GM21723 (cell line): ENCODE measurements at regions not wholly inside any gene's neighbourhood (a gene's known extent, or its start where the extent isn't known, plus 50 kb on each side); places are given as distances from the start of the nearest gene placed in this dataset.

Experiments used
- ATAC-seq: cut with Tn5 transposase; IDR thresholded peaks from one replicate; pipeline ENCODE4 v1.9.1; 2021; ENCODE audit warnings: mild to moderate bottlenecking, moderate library complexity; ENCODE audit not compliant: unreplicated experiment

- no peak for ATAC-seq
These were observed 244.4 kb downstream of the SAMD5 start for GRCh38 chr6:147752689-147753403.

DNA sequence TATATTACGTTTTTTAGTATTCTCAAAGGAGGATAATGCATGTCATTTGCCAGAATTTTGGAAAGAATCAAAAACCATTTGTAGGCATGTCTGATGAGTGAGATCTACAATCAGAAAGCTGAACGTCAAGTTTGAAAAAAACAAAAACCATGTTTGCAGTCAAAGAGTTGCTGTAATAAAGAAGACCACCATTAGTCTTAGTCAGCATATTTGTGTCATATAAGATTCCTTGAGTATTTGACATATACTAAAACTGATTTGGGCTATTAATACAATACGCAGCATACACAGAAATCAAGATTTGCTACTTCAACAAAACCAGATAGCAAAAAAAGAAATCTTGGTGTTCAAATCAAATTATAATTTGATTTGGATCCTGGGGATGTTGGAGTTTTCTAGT is 247.5 kb downstream of the SAMD5 start:
- no peak for ATAC-seq

GRCh38 chr6:147756891-147757290 is 248.4 kb downstream of the SAMD5 start:
- ATAC-seq = no peak

DNA sequence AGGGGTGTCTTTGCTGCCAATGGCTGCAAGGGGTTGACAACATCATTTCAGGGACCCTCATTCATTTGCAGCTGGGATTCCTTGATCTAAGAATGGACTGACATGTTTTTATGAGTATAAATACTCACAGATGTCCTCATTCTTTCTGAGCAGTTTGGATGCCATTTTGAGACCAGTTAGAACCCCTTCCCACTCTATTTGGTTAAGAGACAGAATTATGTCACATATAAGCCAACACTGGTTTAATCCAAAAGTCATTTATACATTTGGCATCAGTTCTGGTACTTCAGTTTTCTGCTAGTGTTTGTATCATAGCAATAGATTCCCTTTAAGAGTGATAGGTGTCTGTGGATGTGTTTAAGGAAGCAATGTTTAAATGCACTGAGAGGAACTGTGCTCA is 248.8 kb downstream of the SAMD5 start:
- ATAC-seq = no peak

DNA sequence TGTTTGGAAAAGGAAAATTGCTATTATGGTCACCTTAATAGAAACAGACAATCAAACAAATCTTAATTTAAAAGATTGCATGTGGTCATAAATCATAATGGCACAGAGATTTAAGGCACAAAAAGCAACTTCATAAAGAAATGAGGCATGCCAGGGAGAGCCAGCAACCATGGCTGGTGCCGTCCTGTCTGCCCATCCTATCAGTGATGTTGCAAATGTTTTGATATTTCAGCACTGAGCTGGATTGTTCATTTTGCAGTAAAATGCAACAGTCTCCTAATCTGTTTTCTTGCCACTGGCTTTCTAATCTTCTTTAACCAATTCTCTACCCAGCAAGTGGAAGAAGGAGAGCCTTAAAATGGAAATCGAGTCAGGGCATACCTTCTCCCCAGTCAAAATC is 249.8 kb downstream of the SAMD5 start:
- ATAC-seq = no peak

DNA sequence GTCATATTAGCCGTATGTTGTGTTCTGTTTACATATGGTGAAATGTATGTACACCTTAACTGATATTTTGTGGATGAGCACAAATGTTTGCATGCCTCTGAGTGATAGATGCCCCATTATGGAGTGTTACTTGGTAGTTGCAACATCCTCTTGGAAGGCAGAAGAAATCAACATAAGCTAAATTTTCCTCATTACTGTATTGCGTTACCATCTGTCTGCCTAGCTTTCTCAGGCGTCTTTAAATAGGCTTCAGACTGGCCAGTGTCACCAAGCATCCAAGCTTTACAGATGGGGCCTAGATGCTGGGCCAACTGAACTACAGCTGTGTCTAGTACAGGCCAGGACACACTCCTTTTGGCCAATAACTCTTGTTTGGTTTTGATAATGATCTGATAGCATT is 250.6 kb downstream of the SAMD5 start:
- ATAC-seq = no peak

DNA sequence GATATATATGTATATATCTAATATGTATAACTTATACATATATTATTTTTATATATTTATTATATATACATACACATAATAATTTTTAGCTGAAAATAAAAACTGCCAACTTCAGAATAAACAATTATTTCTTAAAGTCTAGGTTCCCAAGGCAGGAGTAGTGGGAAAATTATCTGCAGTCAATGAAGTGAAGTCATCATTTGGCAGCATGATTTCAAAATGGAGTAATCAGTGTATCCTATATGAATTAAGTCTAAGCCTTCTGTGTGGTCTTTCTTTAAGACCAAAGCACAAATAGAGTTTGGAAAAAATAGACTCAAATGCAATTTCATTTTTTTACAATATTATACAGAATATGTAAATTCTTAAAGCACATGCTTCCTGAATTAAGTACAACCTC is 251.0 kb downstream of the SAMD5 start:
- ATAC-seq = no peak

GRCh38 chr6:147765541-147765940 is 257.1 kb downstream of the SAMD5 start:
- no peak for ATAC-seq

- no peak for ATAC-seq
These were observed 260.5 kb downstream of the SAMD5 start for GRCh38 chr6:147768969-147769368.

GRCh38 chr6:147769496-147770087 is 261.1 kb downstream of the SAMD5 start:
- no peak for ATAC-seq

DNA sequence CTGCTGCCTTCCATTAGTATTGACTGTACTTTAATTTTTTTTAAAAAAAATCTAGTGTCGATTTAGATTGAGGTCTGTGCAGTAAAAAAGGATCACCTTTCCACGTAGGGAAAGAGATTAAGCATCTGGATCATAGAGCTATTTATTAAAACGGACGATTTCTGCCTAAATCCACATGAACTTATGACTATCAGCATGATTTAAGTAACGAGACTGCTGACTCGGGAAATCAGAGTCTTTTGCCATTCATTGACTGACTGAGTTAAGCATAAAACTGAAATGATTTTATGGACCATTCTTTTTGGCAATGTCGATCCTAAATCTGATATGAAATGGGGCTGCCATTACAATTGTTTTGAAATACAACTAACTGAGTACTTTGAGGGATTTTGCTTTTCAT is 261.7 kb downstream of the SAMD5 start:
- ATAC-seq = no peak

DNA sequence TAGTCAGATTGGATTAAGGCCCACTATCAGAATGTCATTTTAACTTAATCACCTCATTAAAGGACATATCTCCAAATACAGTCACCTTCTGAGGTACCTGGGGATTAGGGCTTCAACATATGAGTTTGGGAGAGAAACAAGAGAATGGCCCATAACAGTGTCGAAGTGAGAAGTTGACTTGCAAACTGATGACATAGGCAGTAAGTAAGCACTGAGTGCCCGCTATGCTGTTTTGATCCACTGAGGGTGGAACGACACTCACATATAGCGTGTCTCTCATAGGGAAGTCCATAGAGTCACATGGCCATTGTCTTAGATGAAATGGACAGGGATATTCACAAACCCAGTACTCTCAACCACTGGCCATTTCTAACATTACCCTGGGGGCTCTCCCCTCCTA is 264.2 kb downstream of the SAMD5 start:
- ATAC-seq = no peak

GRCh38 chr6:147774856-147775255 is 266.4 kb downstream of the SAMD5 start:
- ATAC-seq = no peak

- no peak for ATAC-seq
These were observed 268.2 kb downstream of the SAMD5 start for GRCh38 chr6:147776631-147777213.

DNA sequence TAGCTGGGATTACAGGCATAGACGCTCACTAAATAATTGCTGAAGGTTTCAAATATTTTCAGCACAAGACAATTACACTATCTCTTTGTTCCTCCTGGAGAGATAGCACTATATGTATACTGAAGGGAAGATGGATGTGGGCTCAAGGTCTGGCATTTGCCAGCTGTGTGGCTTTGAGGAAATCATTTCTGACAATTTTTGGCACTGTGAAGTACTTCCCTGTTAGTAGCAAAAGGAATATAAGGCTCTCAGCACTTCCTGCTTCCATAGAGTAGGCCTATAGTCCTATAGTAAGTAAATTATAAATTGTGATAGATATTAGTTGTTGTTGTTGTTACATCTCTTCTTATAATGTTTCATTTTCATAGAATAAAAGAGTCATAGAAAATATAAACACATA is 271.1 kb downstream of the SAMD5 start:
- no peak for ATAC-seq

- ATAC-seq = no peak
These were observed 273.8 kb downstream of the SAMD5 start for GRCh38 chr6:147782302-147782701.

GRCh38 chr6:147784371-147784770 is 275.9 kb downstream of the SAMD5 start:
- ATAC-seq = no peak

- no peak for ATAC-seq
These were observed 278.9 kb downstream of the SAMD5 start for GRCh38 chr6:147787417-147787816.

GRCh38 chr6:147789430-147789947 is 281.0 kb downstream of the SAMD5 start:
- ATAC-seq = no peak

- no peak for ATAC-seq
These were observed 285.6 kb downstream of the SAMD5 start for GRCh38 chr6:147793871-147794643.

GRCh38 chr6:147802459-147802858 is 294.0 kb downstream of the SAMD5 start:
- no peak for ATAC-seq

GRCh38 chr6:147805155-147805554 is 296.7 kb downstream of the SAMD5 start:
- ATAC-seq = no peak
